ENCODE measurements at regions not wholly inside any gene's neighbourhood (a gene's known extent, or its start where the extent isn't known, plus 50 kb on each side); places are given as distances from the start of the nearest gene placed in this dataset.

DNA sequence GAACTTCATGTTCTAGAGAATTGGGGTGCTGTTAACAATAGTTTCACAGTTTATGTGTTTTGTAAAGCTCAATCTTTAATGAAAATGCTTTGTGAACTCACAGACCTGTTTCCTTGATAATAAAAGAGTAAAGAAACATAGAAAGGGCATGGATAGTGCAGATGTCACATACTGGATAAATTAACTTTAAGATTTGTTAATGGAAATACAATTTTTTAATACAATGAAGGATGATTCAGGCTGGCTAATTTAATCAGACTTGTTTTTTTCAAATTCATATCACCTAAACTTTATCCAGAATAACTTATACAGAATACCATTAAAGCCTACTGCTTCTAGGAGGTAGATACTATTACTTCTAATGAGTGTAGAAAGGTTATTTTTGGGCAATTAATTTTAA is 1033.5 kb upstream of the SLC10A2 start:
- no peak for DNase-seq (ENCODE audit: low read depth in 3 of 3)

DNA sequence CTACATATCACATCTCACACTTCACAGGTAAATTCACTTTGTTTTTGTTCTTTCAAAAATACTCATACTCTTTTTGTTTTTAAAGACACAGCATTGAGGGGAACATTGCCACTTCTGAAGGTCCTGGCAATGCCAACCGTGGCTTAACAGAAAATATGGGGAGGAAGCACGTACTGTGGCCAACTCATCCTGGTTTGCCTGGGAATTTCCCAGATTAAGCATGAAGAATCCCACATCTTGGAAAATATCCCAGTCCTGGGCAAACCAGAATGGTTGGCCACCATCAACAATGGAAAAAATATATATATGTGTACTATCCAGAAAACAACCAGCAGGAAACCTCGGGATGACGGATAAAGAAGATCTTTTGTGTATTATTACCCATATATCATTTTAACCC is 1032.2 kb upstream of the SLC10A2 start:
- DNase-seq (ENCODE audit: low read depth in 3 of 3) = no peak

DNA sequence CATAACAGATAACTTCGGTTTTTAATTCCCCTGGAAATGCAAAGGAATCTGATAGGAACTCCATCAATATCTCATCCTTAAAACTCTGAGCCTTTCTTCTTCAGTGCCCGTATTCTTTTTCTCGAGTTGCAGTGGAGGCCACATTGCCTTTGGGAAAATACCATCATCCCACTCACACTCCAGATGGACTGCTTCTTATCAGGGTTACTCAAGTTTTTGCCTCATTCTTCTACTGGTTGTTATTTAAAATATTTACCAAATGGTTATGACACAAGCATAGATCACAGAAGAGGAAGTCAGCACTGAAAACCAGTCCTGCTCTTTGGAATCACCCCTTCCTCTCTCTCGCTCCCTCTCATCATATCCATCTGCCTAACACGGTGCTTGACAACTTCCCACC is 1020.5 kb upstream of the SLC10A2 start:
- no peak for DNase-seq (ENCODE audit: low read depth in 3 of 3)

DNA sequence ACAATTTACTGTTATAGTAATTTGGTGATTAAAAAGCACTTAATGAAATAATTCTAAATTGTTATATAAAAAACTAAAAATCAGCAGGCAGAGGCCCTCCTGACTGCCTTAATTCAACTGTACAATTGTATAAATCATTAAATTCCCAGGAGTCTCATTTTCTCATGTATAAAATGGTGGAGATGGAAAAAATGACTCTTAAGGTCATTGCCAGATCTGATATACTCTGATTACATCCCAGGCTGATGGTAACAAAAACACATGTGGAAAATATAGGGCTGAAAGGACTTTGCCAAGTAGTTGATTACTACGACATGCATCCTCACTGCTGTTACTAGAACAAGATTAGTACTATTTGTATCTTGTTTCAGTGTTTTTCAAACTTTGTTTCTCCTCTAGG is 1020.0 kb upstream of the SLC10A2 start:
- DNase-seq (ENCODE audit: low read depth in 3 of 3) = no peak

DNA sequence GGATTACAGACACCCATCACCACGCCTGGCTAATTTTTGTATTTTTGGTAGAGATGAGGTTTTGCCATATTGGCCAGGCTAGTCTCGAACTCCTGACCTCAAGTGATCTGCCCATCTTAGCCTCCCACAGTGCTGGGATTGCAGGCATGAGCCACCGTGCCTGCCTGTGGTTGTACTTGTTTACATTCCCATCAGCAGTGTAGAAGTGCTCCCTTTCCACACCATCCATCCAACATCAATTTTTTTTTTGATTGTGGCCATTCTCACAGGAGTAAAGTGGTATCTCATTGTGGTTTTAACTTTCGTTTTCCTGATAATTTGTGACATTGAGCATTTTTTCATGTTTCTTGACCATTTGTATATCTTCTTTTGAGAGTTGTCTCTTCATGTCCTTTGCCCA is 1019.4 kb upstream of the SLC10A2 start:
- no peak for DNase-seq (ENCODE audit: low read depth in 3 of 3)

DNA sequence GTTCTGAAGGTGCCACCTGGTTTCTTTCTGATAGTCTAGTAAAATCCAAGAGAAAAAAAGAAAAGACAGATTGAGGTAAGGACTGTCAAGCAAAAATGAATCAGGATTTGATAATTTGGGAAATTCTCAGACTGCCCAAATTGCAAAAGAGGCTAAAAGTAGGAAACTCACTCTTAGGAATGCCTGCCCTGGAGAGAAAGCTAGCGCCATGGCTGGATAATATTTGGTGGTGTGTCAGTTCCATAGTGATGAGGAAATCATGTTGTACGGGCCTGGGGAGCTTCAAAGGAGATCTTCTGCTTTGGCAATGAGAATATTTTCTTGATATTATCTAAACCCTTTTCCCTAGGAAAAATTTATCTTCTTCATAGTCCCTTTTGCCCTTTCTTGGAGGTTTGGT is 1008.1 kb upstream of the SLC10A2 start:
- DNase-seq (ENCODE audit: low read depth in 3 of 3) = no peak

DNA sequence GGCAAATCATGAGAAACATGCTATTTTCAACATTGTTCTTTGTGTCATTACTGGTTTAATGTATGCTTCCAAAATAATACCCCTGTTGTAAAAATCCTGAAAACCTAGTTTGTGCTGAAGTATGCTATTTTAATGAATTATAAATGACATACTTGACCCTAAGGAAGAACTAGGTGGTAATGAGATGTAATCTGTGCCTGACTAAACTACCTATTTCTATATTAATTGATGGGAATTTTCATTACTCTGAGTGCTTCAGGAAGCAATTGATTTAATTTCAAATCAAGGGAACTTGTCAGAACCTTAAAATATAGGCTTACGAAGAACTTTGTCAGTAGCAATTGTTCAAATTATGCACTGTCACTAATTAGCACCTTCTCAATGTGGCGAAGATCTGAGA is 1005.6 kb upstream of the SLC10A2 start:
- DNase-seq (ENCODE audit: low read depth in 3 of 3) = no peak

DNA sequence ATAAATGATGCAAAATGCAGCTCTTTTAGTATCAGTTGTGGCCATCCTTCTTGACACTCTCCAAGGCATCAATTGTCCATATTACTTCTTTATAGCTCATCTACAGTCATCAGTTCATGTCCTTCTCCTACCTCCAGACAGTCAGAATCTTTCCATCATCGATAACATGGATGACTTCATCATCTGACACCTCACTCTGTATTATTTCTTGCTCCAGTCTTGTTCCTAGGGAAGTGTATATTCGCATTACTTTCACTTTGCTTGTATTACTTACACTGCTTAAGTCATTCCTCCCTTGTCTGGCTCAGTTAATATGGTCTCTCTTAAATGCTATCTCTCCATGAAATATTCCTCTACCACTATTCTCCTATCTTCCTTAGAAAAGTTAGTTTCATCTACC is 999.1 kb upstream of the SLC10A2 start:
- DNase-seq (ENCODE audit: low read depth in 3 of 3) = no peak

DNA sequence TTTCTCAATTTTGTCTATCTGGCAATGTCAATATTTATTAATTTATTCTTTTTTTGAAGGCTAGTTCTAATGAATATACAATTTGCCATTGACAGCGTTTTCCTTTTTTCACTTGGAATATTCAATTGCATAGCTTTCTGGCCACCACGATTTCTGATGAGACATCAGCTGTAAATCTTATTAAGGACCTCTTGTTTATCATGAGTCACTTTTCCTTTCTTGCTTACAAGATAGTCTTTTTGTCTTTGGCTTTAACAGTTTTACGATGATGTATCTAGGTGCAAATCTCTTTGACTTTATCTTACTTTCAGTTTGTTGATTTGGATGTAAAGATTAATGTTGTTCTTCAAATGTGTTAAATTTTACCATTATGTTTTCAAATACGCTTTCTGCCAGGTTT is 991.6 kb upstream of the SLC10A2 start:
- no peak for DNase-seq (ENCODE audit: low read depth in 3 of 3)

DNA sequence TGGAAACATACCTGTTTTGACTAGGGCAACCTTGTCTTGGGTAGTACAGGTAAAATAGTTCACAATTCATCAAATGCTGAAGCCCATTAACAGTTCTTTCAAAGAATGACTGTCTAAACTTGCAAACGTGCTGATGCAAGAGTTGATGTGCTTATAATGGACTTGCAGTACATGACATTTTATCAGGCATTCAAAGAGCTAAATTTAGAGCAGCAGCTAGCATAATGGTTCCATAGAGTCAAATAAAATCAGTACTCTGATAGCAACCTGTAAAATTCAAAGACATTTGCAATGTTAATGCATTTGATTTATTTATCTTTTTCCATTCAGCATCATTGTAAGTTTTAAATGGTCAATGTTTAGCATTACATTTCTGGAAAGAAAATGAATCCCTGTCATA is 979.7 kb upstream of the SLC10A2 start:
- DNase-seq (ENCODE audit: low read depth in 3 of 3) = no peak

DNA sequence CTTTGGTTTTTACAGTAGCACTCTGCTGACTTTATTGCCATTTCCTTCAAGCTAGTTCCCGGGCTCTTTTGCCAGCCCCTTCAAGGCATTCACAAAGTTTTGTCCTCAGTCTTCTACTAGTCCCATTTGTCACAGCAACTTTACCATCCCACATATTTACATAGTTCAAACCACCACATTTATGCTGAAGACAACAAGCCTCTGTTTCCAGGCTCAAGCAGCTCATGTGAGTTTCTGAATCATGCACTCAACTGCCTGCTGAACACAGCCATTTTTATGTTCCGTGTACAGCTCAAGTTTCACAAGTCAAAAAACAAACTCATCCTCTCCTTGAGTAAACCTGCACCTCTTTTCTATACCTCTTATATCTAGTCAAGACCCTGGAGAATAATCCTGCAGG is 977.0 kb upstream of the SLC10A2 start:
- DNase-seq (ENCODE audit: low read depth in 3 of 3) = no peak

DNA sequence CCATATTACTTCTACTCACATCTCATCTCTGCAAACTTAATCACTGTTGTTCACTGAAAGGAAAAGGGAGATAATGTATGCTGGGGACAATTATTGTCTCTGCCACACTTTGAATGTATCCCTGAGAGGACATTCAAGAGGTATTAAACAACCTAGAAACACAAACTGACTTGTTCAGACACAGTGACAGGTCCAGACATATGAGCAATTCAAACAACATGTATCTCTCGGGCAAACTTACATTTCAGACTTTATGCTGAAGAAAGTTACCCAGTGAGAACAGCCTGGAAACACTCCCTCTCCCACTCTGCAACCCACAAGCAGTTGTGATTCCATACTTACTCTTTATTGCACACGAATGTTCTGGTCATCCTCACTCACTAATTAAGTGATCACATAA is 968.7 kb upstream of the SLC10A2 start:
- DNase-seq (ENCODE audit: low read depth in 3 of 3) = no peak

DNA sequence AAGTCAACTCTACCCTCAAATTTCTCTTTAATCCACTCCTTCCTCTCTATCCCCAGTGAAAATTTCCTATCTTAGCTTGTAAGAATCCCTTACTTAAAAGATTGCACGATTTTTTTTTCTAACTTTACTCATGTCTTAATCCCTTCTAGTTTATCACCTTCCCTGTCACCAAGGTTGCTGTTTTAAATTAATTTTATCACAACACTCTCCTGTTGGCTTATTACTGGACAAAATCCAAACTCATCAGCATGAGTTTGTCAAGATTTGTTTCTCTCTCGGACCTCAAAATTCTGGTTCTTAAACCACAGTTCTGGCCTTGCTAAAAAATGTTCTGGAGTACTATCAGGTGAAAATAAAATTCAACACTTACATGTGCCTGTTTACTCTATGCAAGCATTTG is 959.1 kb upstream of the SLC10A2 start:
- no peak for DNase-seq (ENCODE audit: low read depth in 3 of 3)

DNA sequence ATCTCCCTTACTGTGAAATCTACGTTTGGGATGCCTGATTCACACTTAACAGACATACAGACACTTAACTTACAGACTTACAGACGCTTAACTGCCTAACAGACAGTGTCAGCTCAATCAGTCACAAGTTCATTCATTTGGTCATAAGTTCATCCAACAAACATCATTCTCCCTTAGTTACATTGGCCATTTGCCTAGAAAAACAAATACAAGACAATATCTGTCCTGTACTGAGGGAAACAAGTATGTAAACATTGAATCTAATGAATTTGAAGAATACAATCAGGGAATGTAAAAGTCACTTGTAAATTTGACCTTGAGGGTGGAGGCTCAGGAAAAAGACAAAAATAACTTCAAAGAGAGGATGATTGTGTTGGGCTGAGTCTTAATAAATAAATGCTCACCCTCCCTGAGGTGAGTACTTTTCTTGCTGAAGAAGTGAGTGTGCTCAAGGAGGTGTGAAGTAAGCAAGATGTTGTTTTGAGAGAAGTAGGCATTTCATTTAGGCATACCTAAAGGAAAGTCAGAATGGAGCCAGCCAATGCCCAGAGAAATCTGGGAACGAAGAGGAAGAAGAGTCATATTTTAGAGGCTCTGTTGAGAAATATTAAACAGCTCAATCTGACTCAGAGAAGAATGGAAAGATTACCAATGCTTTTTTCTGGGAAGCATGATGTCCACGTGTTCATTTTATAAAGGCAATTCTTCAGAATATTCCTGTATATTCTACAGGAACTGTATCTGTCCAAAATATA is 958.4 kb upstream of the SLC10A2 start:
- DNase-seq (ENCODE audit: low read depth in 3 of 3) = no peak

DNA sequence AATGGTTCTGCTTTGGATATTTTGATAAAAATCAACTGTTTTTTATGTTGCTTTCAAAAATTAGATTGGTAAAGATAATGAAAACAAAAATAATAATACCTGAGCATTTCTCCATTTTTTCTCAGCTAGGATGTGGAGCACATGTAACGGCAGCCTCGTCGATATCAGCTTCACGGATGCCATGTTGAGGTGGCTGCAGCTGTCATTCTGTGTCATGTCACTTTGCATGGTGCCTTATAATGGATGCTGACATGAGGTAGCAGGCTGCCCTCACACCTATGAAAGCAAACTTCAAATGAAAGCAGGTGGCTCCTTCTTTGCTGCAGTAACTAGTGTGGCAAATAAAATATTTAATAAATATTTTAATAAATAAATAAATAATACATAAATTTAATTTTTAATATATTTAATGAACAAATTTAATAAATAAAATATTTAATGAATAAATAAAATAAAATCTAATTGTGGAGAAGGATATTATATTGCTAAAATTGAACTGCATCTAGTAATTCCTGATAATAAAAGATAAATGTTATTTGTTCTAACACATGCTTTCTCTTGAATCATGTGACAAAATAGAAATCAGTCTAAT is 955.7 kb upstream of the SLC10A2 start:
- DNase-seq (ENCODE audit: low read depth in 3 of 3) = no peak

DNA sequence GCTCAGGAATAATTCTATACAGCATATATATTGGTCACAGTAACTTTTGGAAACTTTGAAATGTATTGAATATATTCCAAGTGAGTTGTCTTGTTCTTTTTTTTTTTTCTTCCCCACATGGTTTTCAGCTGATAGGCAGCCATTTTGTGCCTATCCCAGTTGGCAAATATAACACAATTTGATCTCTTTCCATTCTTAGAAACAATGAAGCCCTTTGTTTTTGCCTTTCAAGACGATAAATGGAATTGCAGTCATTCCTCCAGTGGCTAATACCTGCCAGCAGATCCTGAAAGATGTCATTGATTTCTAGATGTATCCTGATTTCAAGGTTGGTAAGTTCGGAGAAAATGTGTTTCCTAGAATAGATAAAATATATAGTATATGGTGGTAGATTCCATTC is 951.1 kb upstream of the SLC10A2 start:
- DNase-seq (ENCODE audit: low read depth in 3 of 3) = no peak

DNA sequence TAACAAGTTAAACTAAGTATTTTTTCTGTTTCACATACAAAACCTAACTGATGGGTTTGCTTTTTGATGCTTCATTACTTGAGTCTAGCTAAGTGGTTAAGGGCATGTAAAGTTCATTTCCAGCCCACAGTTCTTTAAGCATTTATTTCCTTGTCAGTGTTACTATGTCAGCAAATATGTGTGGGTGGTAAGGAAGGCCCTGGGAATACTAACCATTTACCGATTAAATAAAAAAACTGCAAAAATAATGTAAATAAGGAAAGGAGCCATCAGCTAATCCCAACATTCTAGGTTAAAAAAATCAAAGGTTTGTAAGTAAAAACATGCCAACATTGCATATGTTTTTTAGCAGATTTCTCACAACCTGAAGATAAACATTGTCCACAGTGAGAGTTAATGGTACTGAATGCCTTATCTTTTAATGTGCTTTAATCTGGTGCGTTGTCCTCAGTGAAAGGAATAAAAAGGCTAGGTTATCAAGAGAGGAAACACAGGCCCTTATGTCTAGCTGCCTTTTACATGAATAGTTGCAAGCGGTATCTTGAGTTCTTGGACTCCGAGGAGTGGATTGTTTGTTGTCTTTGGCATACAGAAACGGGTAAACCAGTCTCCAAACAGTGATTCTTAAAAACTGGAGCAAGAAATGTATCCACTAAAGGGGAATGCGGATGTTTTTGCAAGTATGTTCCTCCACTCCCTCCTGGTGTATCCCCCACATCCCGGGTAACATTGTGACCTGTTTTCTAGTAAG is 949.6 kb upstream of the SLC10A2 start:
- DNase-seq (ENCODE audit: low read depth in 3 of 3) = no peak

DNA sequence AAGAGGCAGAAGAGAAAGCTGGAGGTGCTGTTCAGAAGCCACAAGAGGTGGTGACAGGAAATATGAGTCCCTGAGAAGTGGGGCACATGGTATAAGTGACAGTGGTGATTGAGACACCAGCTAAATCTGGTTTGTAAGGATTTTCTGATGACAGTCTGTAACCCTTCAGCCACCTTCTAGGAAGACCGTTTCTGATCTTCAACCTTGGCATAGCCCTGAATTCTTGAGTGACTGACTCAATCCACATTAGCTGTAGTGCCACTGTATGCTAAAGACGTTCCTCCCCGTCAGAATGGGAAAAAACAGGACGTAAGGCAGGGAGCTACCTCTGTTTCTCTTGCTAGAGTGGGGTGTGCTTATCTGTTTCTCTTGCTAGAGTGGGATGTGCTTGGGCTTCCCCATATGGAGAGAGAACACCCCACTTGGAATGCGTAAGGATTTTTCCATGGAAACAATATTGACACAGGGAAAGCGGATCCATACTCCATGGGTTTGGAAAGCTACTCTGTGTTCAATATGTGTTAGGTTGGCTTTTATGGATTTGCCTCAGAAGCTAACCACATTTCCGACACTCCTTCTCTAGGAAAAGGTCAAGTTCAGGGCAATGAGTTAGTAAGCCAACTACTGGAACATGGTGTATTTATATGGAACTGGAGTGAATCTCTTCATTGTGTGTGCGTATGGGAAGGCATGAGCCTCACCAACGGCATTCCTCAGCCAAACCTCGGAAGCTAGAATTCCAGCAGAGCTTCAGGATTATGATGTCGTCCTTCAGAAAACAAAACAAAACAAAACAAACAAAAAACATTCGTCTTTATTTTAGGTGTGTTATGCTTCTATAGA is 948.8 kb upstream of the SLC10A2 start:
- no peak for DNase-seq (ENCODE audit: low read depth in 3 of 3)

DNA sequence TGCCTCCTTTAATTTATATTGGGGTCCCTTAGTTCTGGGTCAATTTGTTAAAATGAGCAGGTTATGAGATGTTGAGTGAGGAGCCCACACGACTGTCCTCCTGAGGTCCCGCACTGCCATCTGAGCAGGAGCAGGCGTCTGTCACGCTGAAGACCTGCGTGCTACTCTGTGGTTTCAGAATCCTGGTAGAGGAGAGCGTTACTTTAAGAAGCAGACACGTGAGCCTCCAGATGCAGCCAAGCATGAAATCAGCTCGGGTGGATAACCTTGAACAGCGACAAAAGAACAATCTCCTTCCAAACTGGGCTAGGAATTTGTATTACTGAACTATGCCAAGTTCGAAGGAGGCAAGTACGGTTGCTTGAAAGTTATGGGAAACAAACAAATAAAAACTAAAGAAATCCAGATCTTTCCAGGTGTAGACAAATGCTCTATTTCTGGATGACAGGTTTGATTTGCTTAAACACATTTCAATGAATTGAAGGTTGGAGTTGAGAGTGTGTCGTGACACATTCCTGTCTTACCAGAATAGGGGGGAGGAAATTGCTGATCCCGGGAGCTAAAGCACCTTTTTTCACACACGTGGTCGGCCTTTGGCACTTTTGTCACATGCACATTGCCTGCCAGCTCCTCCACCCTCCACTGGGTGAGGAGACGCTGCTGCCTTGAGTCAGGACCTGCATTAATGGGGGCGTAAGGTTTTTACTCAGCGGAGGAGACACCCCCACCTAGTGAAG is 945.5 kb upstream of the SLC10A2 start:
- no peak for DNase-seq (ENCODE audit: low read depth in 3 of 3)

DNA sequence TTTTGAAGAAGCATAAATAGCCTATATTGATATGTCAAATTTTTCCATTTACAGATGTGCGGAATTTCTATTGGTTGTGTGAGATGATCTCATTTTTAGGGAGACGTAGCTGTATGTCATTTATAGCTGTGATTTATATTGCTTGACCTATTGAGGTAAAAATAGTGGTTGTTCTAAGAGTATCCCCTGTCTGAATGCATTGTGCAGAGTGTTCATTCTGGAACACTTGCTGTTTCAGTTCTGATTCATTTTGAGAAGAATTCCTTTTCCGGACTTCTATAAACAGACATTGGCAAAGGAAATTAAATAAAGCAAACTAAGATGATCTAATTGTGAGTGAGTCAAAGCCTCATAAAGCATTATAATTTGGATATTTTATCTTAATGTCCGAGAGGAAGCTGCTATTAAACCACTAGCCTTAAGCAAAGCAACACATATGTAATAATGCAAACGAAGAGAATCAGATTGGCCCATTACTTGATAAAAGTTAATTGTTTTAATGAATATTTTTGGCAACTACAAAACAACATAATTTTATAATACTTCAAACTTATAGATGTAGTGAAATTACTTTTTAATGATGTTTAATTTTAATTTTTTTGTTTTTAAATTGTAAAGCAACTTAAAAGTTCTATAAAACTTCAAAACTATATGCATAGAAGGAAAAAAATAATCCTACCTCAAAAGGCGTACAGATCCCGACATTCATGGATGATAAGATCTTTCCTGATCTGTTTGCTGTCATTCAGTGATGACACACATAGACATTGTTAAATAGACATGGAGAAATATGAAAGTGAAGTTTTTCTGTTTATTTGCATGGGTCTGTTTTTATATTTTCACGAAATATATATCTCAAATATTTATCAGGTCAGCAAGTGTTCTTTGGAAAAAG is 942.6 kb upstream of the SLC10A2 start:
- no peak for DNase-seq (ENCODE audit: low read depth in 3 of 3)

DNA sequence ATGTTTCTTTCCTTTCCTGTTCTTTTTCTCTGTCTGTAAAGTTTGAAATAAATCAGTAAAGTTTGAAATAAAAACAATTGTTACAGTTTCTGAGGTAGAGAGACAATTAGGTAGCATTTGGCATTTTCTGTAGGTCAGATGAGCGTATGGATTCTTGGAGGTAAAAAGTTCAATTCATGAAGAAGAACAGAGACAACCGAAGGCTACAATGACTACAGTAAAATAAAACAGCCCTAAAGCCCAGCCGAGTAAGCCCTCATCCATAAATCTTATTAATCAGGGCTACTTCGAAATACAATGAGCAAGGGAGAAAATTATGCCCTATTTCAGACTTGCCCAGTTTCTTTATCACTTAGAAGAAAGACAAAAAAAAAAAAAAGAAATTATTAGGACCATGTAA is 941.9 kb upstream of the SLC10A2 start:
- no peak for DNase-seq (ENCODE audit: low read depth in 3 of 3)
